Activated CD4-positive, alpha-beta T cell treated with anti-CD3 and anti-CD28 coated beads for 36 hours (primary cell): ENCODE measurements at regions not wholly inside any gene's neighbourhood (a gene's known extent, or its start where the extent isn't known, plus 50 kb on each side); places are given as distances from the start of the nearest gene placed in this dataset.

Source experiments
- ATAC-seq: fragments of 200-7000 bp; cut with Tn5 transposase; one replicate; pipeline ENCODE4 v1.10.0; 2021; ENCODE audit warnings: mild to moderate bottlenecking, moderate library complexity
- CTCF ChIA-PET: fragments of 350-600 bp; sonication (Branson Sonifier 250); formaldehyde crosslinking; loops from one replicate; lab custom pipeline; 2021; ENCODE audit warnings: antibody characterized with exemption; lab: Charles Lee
- POLR2A ChIA-PET: fragments of 350-600 bp; sonication (Branson Sonifier 250); formaldehyde crosslinking; loops from one replicate; lab custom pipeline; 2021; ENCODE audit warnings: antibody characterized with exemption, inconsistent platforms; lab: Charles Lee
- DNase-seq: peaks from one replicate; pipeline ENCODE4 v3.0.0-alpha.2; 2020
- H3K27ac Mint-ChIP-seq: one replicate; pipeline ENCODE4 v1.8.0; 2021; ENCODE audit warnings: mixed read lengths
- H3K27me3 Mint-ChIP-seq: one replicate; pipeline ENCODE4 v1.8.0; 2021; ENCODE audit warnings: mixed read lengths
- H3K36me3 Mint-ChIP-seq: one replicate; pipeline ENCODE4 v1.8.0; 2021; ENCODE audit warnings: low read depth, mixed read lengths
- H3K4me1 Mint-ChIP-seq: one replicate; pipeline ENCODE4 v1.8.0; 2021; ENCODE audit warnings: mixed read lengths
- H3K4me3 Mint-ChIP-seq: one replicate; pipeline ENCODE4 v1.8.0; 2021; ENCODE audit warnings: mild to moderate bottlenecking, moderate library complexity, mixed read lengths
- H3K9me3 Mint-ChIP-seq: one replicate; pipeline ENCODE4 v1.8.0; 2021; ENCODE audit warnings: low read depth, mixed read lengths
- intact Hi-C, 2 experiments: fragments of 100-400 bp; cut with DNase I in 1 of 2; cut with micrococcal nuclease in 1 of 2; formaldehyde crosslinking; loops; one replicate each; pipeline versions ENCODE4 v1.14.2 to v1.15.1; 2022 to 2024; cut with DNase I, micrococcal nuclease

GRCh38 chr5:96076451-96076850 lies 114.8 kb upstream of the ELL2 start:
- CTCF ChIA-PET: no interaction called here
- peaks cover 11% of the 10 kb centered on the region for H3K27me3 Mint-ChIP-seq
- H3K27ac Mint-ChIP-seq: no peak overlapping the region

GRCh38 chr5:96075579-96076289 lies 114.1 kb upstream of the ELL2 start:
- Mint-ChIP-seq H3K27me3 (peaks cover 6% of the 10 kb centered on the region), H3K36me3 (no peaks in the 10 kb centered on the region), H3K27ac (no peak overlapping the region), H3K4me1 (peaks cover 31% of the 10 kb centered on the region), H3K9me3 (no peaks in the 10 kb centered on the region), H3K4me3 (no peak overlapping the region)
- CTCF ChIA-PET: interaction anchor here (0.8 to 1.1 kb wide), 2 partner anchors 17 to 294 kb away, joined by 3 read pairs; no protein-coding TSS in a partner anchor
- no peak for ATAC-seq
- DNase-seq: no peak
- intact Hi-C loops: no loop called here
- POLR2A ChIA-PET: no interaction called here

More at GRCh38 chr5:96076451-96076850, 114.8 kb upstream of the ELL2 start:
- H3K4me3 Mint-ChIP-seq: no peak overlapping the region
- peaks cover 32% of the 10 kb centered on the region for H3K4me1 Mint-ChIP-seq
- H3K9me3 Mint-ChIP-seq: no peaks in the 10 kb centered on the region
- ATAC-seq (no peak), DNase-seq (no peak)
- H3K36me3 Mint-ChIP-seq: no peaks in the 10 kb centered on the region
- intact Hi-C loops: no loop called here
- POLR2A ChIA-PET: no interaction called here

GRCh38 chr5:96074870-96075269 lies 113.2 kb upstream of the ELL2 start:
- no peak overlapping the region for H3K27ac Mint-ChIP-seq
- H3K9me3 Mint-ChIP-seq: no peaks in the 10 kb centered on the region
- ATAC-seq: no peak
- H3K27me3 Mint-ChIP-seq: peaks cover 6% of the 10 kb centered on the region
- intact Hi-C loops: loop anchor here in 1 of 2 experiments (5.0 kb wide), 1 partner anchor 203 kb away; no protein-coding TSS in a partner anchor
- DNase-seq: no peak
- H3K4me1 Mint-ChIP-seq: peaks cover 30% of the 10 kb centered on the region
- no peak overlapping the region for H3K4me3 Mint-ChIP-seq
- ChIA-PET CTCF (interaction anchor here (0.8 to 1.1 kb wide), 2 partner anchors 18 to 293 kb away, joined by 3 read pairs; no protein-coding TSS in a partner anchor), POLR2A (no interaction called here)
- H3K36me3 Mint-ChIP-seq: no peaks in the 10 kb centered on the region

- Mint-ChIP-seq H3K27me3 (peaks cover 6% of the 10 kb centered on the region), H3K4me1 (peaks cover 29% of the 10 kb centered on the region), H3K27ac (no peak overlapping the region), H3K9me3 (no peaks in the 10 kb centered on the region), H3K4me3 (no peak overlapping the region), H3K36me3 (no peaks in the 10 kb centered on the region)
- ATAC-seq (no peak), DNase-seq (no peak)
- POLR2A ChIA-PET: no interaction called here
- CTCF ChIA-PET: interaction anchor here (0.6 kb wide), 1 partner anchor 231 kb away, joined by 4 read pairs; no protein-coding TSS in a partner anchor
- intact Hi-C loops: loop anchor here in 1 of 2 experiments (5.0 kb wide), 1 partner anchor 202 kb away; no protein-coding TSS in a partner anchor
Measured at GRCh38 chr5:96074460-96074859, 112.8 kb upstream of the ELL2 start.

- DNase-seq (no peak), ATAC-seq (no peak)
- no peaks in the 10 kb centered on the region for H3K9me3 Mint-ChIP-seq
- no peaks in the 10 kb centered on the region for H3K36me3 Mint-ChIP-seq
- peaks cover 22% of the 10 kb centered on the region for H3K4me1 Mint-ChIP-seq
- H3K27me3 Mint-ChIP-seq: peaks cover 6% of the 10 kb centered on the region
- no peak overlapping the region for H3K4me3 Mint-ChIP-seq
- POLR2A ChIA-PET: no interaction called here
- H3K27ac Mint-ChIP-seq: no peak overlapping the region
- intact Hi-C loops: loop anchor here in 1 of 2 experiments (5.0 kb wide), 1 partner anchor 200 kb away; no protein-coding TSS in a partner anchor
- CTCF ChIA-PET: no interaction called here
Measured at GRCh38 chr5:96072791-96073165, 111.1 kb upstream of the ELL2 start.

- intact Hi-C loops: loop anchor here in 1 of 2 experiments (5.0 kb wide), 1 partner anchor 200 kb away; no protein-coding TSS in a partner anchor
- H3K27me3 Mint-ChIP-seq: peaks cover 2% of the 10 kb centered on the region
- POLR2A ChIA-PET: no interaction called here
- CTCF ChIA-PET: interaction anchor here (0.6 kb wide), 2 partner anchors 354 to 544 kb away, joined by 3 read pairs; no protein-coding TSS in a partner anchor
- H3K27ac Mint-ChIP-seq: no peak overlapping the region
- H3K4me1 Mint-ChIP-seq: peaks cover 27% of the 10 kb centered on the region
- ATAC-seq (no peak), DNase-seq (no peak)
- H3K4me3 Mint-ChIP-seq: no peak overlapping the region
- no peaks in the 10 kb centered on the region for H3K36me3 Mint-ChIP-seq
- H3K9me3 Mint-ChIP-seq: no peaks in the 10 kb centered on the region
Measured at GRCh38 chr5:96072138-96072790, 110.6 kb upstream of the ELL2 start.

- H3K4me1 Mint-ChIP-seq: peaks cover 37% of the 10 kb centered on the region
- H3K36me3 Mint-ChIP-seq: no peaks in the 10 kb centered on the region
- no peak for DNase-seq
- H3K27ac Mint-ChIP-seq: peak overlapping the region; percentile 2
- POLR2A ChIA-PET: no interaction called here
- H3K9me3 Mint-ChIP-seq: no peaks in the 10 kb centered on the region
- no peaks in the 10 kb centered on the region for H3K27me3 Mint-ChIP-seq
- ATAC-seq: no peak
- CTCF ChIA-PET: no interaction called here
- intact Hi-C loops: loop anchor here in 1 of 2 experiments (5.0 kb wide), 1 partner anchor 198 kb away; no protein-coding TSS in a partner anchor
- no peak overlapping the region for H3K4me3 Mint-ChIP-seq
Measured at GRCh38 chr5:96070622-96071225, 109.1 kb upstream of the ELL2 start.

GRCh38 chr5:96067894-96068614 lies 106.4 kb upstream of the ELL2 start:
- H3K27me3 Mint-ChIP-seq: no peaks in the 10 kb centered on the region
- CTCF ChIA-PET: no interaction called here
- H3K4me1 Mint-ChIP-seq: peaks cover 52% of the 10 kb centered on the region
- H3K9me3 Mint-ChIP-seq: no peaks in the 10 kb centered on the region
- intact Hi-C loops: loop anchor here in 1 of 2 experiments (5.0 to 10.0 kb wide), 2 partner anchors 214 to 267 kb away; no protein-coding TSS in a partner anchor
- ATAC-seq (peak; percentile 62), DNase-seq (peak; percentile 36)
- no peak overlapping the region for H3K4me3 Mint-ChIP-seq
- H3K27ac Mint-ChIP-seq: peak overlapping the region; percentile 87
- H3K36me3 Mint-ChIP-seq: no peaks in the 10 kb centered on the region
- POLR2A ChIA-PET: interaction anchor here (0.6 kb wide), 1 partner anchor 212 kb away, joined by 3 read pairs; no protein-coding TSS in a partner anchor

- ChIA-PET CTCF (no interaction called here), POLR2A (no interaction called here)
- DNase-seq: no peak
- Mint-ChIP-seq H3K4me3 (no peak overlapping the region), H3K36me3 (no peaks in the 10 kb centered on the region), H3K27me3 (no peaks in the 10 kb centered on the region), H3K4me1 (peaks cover 57% of the 10 kb centered on the region), H3K9me3 (no peaks in the 10 kb centered on the region), H3K27ac (no peak overlapping the region)
- ATAC-seq: no peak
- intact Hi-C loops: loop anchor here in 1 of 2 experiments (5.0 to 10.0 kb wide), 2 partner anchors 215 to 268 kb away; no protein-coding TSS in a partner anchor
Measured at GRCh38 chr5:96067251-96067650, 105.6 kb upstream of the ELL2 start.

- peaks cover 54% of the 10 kb centered on the region for H3K4me1 Mint-ChIP-seq
- no peak for DNase-seq
- H3K36me3 Mint-ChIP-seq: no peaks in the 10 kb centered on the region
- ATAC-seq: no peak
- H3K27ac Mint-ChIP-seq: peak overlapping the region; percentile 82
- ChIA-PET POLR2A (interaction anchor here (0.7 to 1.3 kb wide), 2 partner anchors 13 to 103 kb away, joined by 3 read pairs; no protein-coding TSS in a partner anchor), CTCF (interaction anchor here (1.1 to 1.5 kb wide), 2 partner anchors 11 to 285 kb away, joined by 3 to 4 read pairs; no protein-coding TSS in a partner anchor)
- intact Hi-C loops: loop anchor here in 1 of 2 experiments (5.0 to 10.0 kb wide), 2 partner anchors 216 to 268 kb away; no protein-coding TSS in a partner anchor
- H3K4me3 Mint-ChIP-seq: no peak overlapping the region
- H3K27me3 Mint-ChIP-seq: no peaks in the 10 kb centered on the region
- H3K9me3 Mint-ChIP-seq: no peaks in the 10 kb centered on the region
Measured at GRCh38 chr5:96066386-96066719, 104.7 kb upstream of the ELL2 start.
